ENCODE measurements at regions not wholly inside any gene's neighbourhood (a gene's known extent, or its start where the extent isn't known, plus 50 kb on each side); places are given as distances from the start of the nearest gene placed in this dataset.
"Not testable (repeated sequence)": the region's sequence is repeated elsewhere in the genome, so short reads cannot be mapped to it uniquely, and the experiment has no call there.

- Histone ChIP-seq H3K27me3 (ENCODE audit: control insufficient read depth in 2 of 2, insufficient read depth in 2 of 2, low read length in 2 of 2) (no peaks in the 10 kb centered on the region), H3K4me1 (ENCODE audit: control insufficient read depth in 2 of 2, insufficient read depth in 2 of 2, low read length in 2 of 2) (no peaks in the 10 kb centered on the region), H3K4me3 (ENCODE audit: low read length in 2 of 2) (no peak overlapping the region), H3K9ac (ENCODE audit: low read depth in 1 of 2, low read length in 2 of 2) (no peak overlapping the region), H3K9me3 (ENCODE audit: control insufficient read depth in 2 of 2, low read length in 2 of 2) (no peaks in the 10 kb centered on the region), H3K27ac (ENCODE audit: low read depth in 2 of 2, low read length in 2 of 2) (no peak overlapping the region), H3K36me3 (ENCODE audit: control insufficient read depth in 2 of 2, insufficient read depth in 2 of 2, low read length in 2 of 2) (no peaks in the 10 kb centered on the region)
These were observed 452.7 kb upstream of the CCDC179 start for GRCh38 chr11:23313001-23313400.

- H3K27ac ChIP-seq (ENCODE audit: low read depth in 2 of 2, low read length in 2 of 2): no peak overlapping the region
- no peaks in the 10 kb centered on the region for H3K36me3 ChIP-seq (ENCODE audit: control insufficient read depth in 2 of 2, insufficient read depth in 2 of 2, low read length in 2 of 2)
- no peaks in the 10 kb centered on the region for H3K27me3 ChIP-seq (ENCODE audit: control insufficient read depth in 2 of 2, insufficient read depth in 2 of 2, low read length in 2 of 2)
- no peaks in the 10 kb centered on the region for H3K9me3 ChIP-seq (ENCODE audit: control insufficient read depth in 2 of 2, low read length in 2 of 2)
- no peak overlapping the region for H3K9ac ChIP-seq (ENCODE audit: low read depth in 1 of 2, low read length in 2 of 2)
- no peaks in the 10 kb centered on the region for H3K4me1 ChIP-seq (ENCODE audit: control insufficient read depth in 2 of 2, insufficient read depth in 2 of 2, low read length in 2 of 2)
- H3K4me3 ChIP-seq (ENCODE audit: low read length in 2 of 2): no peak overlapping the region
These were observed 453.9 kb upstream of the CCDC179 start for GRCh38 chr11:23314162-23314561.

- H3K27ac ChIP-seq (ENCODE audit: low read depth in 2 of 2, low read length in 2 of 2): no peak overlapping the region
- no peak overlapping the region for H3K9ac ChIP-seq (ENCODE audit: low read depth in 1 of 2, low read length in 2 of 2)
- no peaks in the 10 kb centered on the region for H3K36me3 ChIP-seq (ENCODE audit: control insufficient read depth in 2 of 2, insufficient read depth in 2 of 2, low read length in 2 of 2)
- H3K4me3 ChIP-seq (ENCODE audit: low read length in 2 of 2): no peak overlapping the region
- no peaks in the 10 kb centered on the region for H3K9me3 ChIP-seq (ENCODE audit: control insufficient read depth in 2 of 2, low read length in 2 of 2)
- H3K4me1 ChIP-seq (ENCODE audit: control insufficient read depth in 2 of 2, insufficient read depth in 2 of 2, low read length in 2 of 2): no peaks in the 10 kb centered on the region
- H3K27me3 ChIP-seq (ENCODE audit: control insufficient read depth in 2 of 2, insufficient read depth in 2 of 2, low read length in 2 of 2): no peaks in the 10 kb centered on the region
These were observed 455.0 kb upstream of the CCDC179 start for GRCh38 chr11:23315286-23315685.

GRCh38 chr11:23317816-23318215, 457.5 kb upstream of the CCDC179 start:
- Histone ChIP-seq H3K27ac (ENCODE audit: low read depth in 2 of 2, low read length in 2 of 2) (no peak overlapping the region), H3K9me3 (ENCODE audit: control insufficient read depth in 2 of 2, low read length in 2 of 2) (no peaks in the 10 kb centered on the region), H3K9ac (ENCODE audit: low read depth in 1 of 2, low read length in 2 of 2) (no peak overlapping the region), H3K4me3 (ENCODE audit: low read length in 2 of 2) (no peak overlapping the region), H3K4me1 (ENCODE audit: control insufficient read depth in 2 of 2, insufficient read depth in 2 of 2, low read length in 2 of 2) (no peaks in the 10 kb centered on the region), H3K36me3 (ENCODE audit: control insufficient read depth in 2 of 2, insufficient read depth in 2 of 2, low read length in 2 of 2) (no peaks in the 10 kb centered on the region), H3K27me3 (ENCODE audit: control insufficient read depth in 2 of 2, insufficient read depth in 2 of 2, low read length in 2 of 2) (no peaks in the 10 kb centered on the region)

GRCh38 chr11:23318670-23319069, 458.4 kb upstream of the CCDC179 start:
- Histone ChIP-seq H3K9ac (ENCODE audit: low read depth in 1 of 2, low read length in 2 of 2) (no peak overlapping the region), H3K4me3 (ENCODE audit: low read length in 2 of 2) (no peak overlapping the region), H3K4me1 (ENCODE audit: control insufficient read depth in 2 of 2, insufficient read depth in 2 of 2, low read length in 2 of 2) (no peaks in the 10 kb centered on the region), H3K36me3 (ENCODE audit: control insufficient read depth in 2 of 2, insufficient read depth in 2 of 2, low read length in 2 of 2) (no peaks in the 10 kb centered on the region), H3K27me3 (ENCODE audit: control insufficient read depth in 2 of 2, insufficient read depth in 2 of 2, low read length in 2 of 2) (no peaks in the 10 kb centered on the region), H3K9me3 (ENCODE audit: control insufficient read depth in 2 of 2, low read length in 2 of 2) (no peaks in the 10 kb centered on the region), H3K27ac (ENCODE audit: low read depth in 2 of 2, low read length in 2 of 2) (no peak overlapping the region)

GRCh38 chr11:23320131-23320530, 459.9 kb upstream of the CCDC179 start:
- no peaks in the 10 kb centered on the region for H3K9me3 ChIP-seq (ENCODE audit: control insufficient read depth in 2 of 2, low read length in 2 of 2)
- no peak overlapping the region for H3K4me3 ChIP-seq (ENCODE audit: low read length in 2 of 2)
- H3K9ac ChIP-seq (ENCODE audit: low read depth in 1 of 2, low read length in 2 of 2): no peak overlapping the region
- no peaks in the 10 kb centered on the region for H3K4me1 ChIP-seq (ENCODE audit: control insufficient read depth in 2 of 2, insufficient read depth in 2 of 2, low read length in 2 of 2)
- no peaks in the 10 kb centered on the region for H3K27me3 ChIP-seq (ENCODE audit: control insufficient read depth in 2 of 2, insufficient read depth in 2 of 2, low read length in 2 of 2)
- no peaks in the 10 kb centered on the region for H3K36me3 ChIP-seq (ENCODE audit: control insufficient read depth in 2 of 2, insufficient read depth in 2 of 2, low read length in 2 of 2)
- H3K27ac ChIP-seq (ENCODE audit: low read depth in 2 of 2, low read length in 2 of 2): no peak overlapping the region

GRCh38 chr11:23335586-23335985, 475.3 kb upstream of the CCDC179 start:
- not testable (repeated sequence) for H3K9me3 ChIP-seq (ENCODE audit: control insufficient read depth in 2 of 2, low read length in 2 of 2); H3K4me3 ChIP-seq (ENCODE audit: low read length in 2 of 2); H3K9ac ChIP-seq (ENCODE audit: low read depth in 1 of 2, low read length in 2 of 2); H3K27ac ChIP-seq (ENCODE audit: low read depth in 2 of 2, low read length in 2 of 2); H3K27me3 ChIP-seq (ENCODE audit: control insufficient read depth in 2 of 2, insufficient read depth in 2 of 2, low read length in 2 of 2); H3K36me3 ChIP-seq (ENCODE audit: control insufficient read depth in 2 of 2, insufficient read depth in 2 of 2, low read length in 2 of 2); H3K4me1 ChIP-seq (ENCODE audit: control insufficient read depth in 2 of 2, insufficient read depth in 2 of 2, low read length in 2 of 2)

GRCh38 chr11:23336961-23337360, 476.7 kb upstream of the CCDC179 start:
- no peak overlapping the region for H3K4me3 ChIP-seq (ENCODE audit: low read length in 2 of 2)
- H3K27ac ChIP-seq (ENCODE audit: low read depth in 2 of 2, low read length in 2 of 2): no peak overlapping the region
- H3K36me3 ChIP-seq (ENCODE audit: control insufficient read depth in 2 of 2, insufficient read depth in 2 of 2, low read length in 2 of 2): no peaks in the 10 kb centered on the region
- H3K9me3 ChIP-seq (ENCODE audit: control insufficient read depth in 2 of 2, low read length in 2 of 2): no peaks in the 10 kb centered on the region
- no peaks in the 10 kb centered on the region for H3K4me1 ChIP-seq (ENCODE audit: control insufficient read depth in 2 of 2, insufficient read depth in 2 of 2, low read length in 2 of 2)
- no peak overlapping the region for H3K9ac ChIP-seq (ENCODE audit: low read depth in 1 of 2, low read length in 2 of 2)
- no peaks in the 10 kb centered on the region for H3K27me3 ChIP-seq (ENCODE audit: control insufficient read depth in 2 of 2, insufficient read depth in 2 of 2, low read length in 2 of 2)

GRCh38 chr11:23353611-23354010, 493.3 kb upstream of the CCDC179 start:
- Histone ChIP-seq H3K4me3 (ENCODE audit: low read length in 2 of 2) (no peak overlapping the region), H3K27ac (ENCODE audit: low read depth in 2 of 2, low read length in 2 of 2) (no peak overlapping the region), H3K36me3 (ENCODE audit: control insufficient read depth in 2 of 2, insufficient read depth in 2 of 2, low read length in 2 of 2) (no peaks in the 10 kb centered on the region), H3K9me3 (ENCODE audit: control insufficient read depth in 2 of 2, low read length in 2 of 2) (no peaks in the 10 kb centered on the region), H3K9ac (ENCODE audit: low read depth in 1 of 2, low read length in 2 of 2) (no peak overlapping the region), H3K27me3 (ENCODE audit: control insufficient read depth in 2 of 2, insufficient read depth in 2 of 2, low read length in 2 of 2) (no peaks in the 10 kb centered on the region), H3K4me1 (ENCODE audit: control insufficient read depth in 2 of 2, insufficient read depth in 2 of 2, low read length in 2 of 2) (no peaks in the 10 kb centered on the region)

- Histone ChIP-seq H3K4me1 (ENCODE audit: control insufficient read depth in 2 of 2, insufficient read depth in 2 of 2, low read length in 2 of 2) (no peaks in the 10 kb centered on the region), H3K36me3 (ENCODE audit: control insufficient read depth in 2 of 2, insufficient read depth in 2 of 2, low read length in 2 of 2) (no peaks in the 10 kb centered on the region), H3K27me3 (ENCODE audit: control insufficient read depth in 2 of 2, insufficient read depth in 2 of 2, low read length in 2 of 2) (no peaks in the 10 kb centered on the region), H3K4me3 (ENCODE audit: low read length in 2 of 2) (no peak overlapping the region), H3K27ac (ENCODE audit: low read depth in 2 of 2, low read length in 2 of 2) (no peak overlapping the region), H3K9me3 (ENCODE audit: control insufficient read depth in 2 of 2, low read length in 2 of 2) (no peaks in the 10 kb centered on the region), H3K9ac (ENCODE audit: low read depth in 1 of 2, low read length in 2 of 2) (no peak overlapping the region)
These were observed 499.0 kb upstream of the CCDC179 start for GRCh38 chr11:23359297-23359696.

- Histone ChIP-seq H3K9me3 (ENCODE audit: control insufficient read depth in 2 of 2, low read length in 2 of 2) (no peaks in the 10 kb centered on the region), H3K27me3 (ENCODE audit: control insufficient read depth in 2 of 2, insufficient read depth in 2 of 2, low read length in 2 of 2) (no peaks in the 10 kb centered on the region), H3K27ac (ENCODE audit: low read depth in 2 of 2, low read length in 2 of 2) (no peak overlapping the region), H3K9ac (ENCODE audit: low read depth in 1 of 2, low read length in 2 of 2) (no peak overlapping the region), H3K4me1 (ENCODE audit: control insufficient read depth in 2 of 2, insufficient read depth in 2 of 2, low read length in 2 of 2) (no peaks in the 10 kb centered on the region), H3K4me3 (ENCODE audit: low read length in 2 of 2) (no peak overlapping the region), H3K36me3 (ENCODE audit: control insufficient read depth in 2 of 2, insufficient read depth in 2 of 2, low read length in 2 of 2) (no peaks in the 10 kb centered on the region)
These were observed 503.8 kb upstream of the CCDC179 start for GRCh38 chr11:23364076-23364475.

Data from mucosa of rectum (tissue), 2 donors.